ENCODE measurements at regions not wholly inside any gene's neighbourhood (a gene's known extent, or its start where the extent isn't known, plus 50 kb on each side); places are given as distances from the start of the nearest gene placed in this dataset.

DNA sequence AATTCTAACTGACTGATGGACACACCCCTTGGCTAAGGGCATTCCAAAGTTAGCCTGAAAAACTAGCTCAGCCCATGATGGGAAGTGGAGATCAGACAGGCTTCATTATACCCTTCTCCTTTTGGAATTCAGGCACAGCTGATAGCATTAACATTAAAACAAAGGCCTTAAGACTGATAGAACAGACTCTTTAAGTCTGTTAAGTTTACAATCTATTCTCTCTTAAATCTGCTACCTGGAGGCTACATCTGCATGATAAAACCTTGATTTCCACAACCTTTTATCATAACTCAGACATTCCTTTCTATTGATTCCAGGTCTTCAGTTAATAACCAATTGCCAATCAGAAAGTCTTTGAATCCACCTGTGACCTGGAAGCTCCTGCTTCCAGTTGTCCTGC lies 281.4 kb downstream of the TUSC1 start:
- in situ Hi-C loops (cut with MboI; ENCODE audit: low sequenced_read_pairs) (no loop called here), dilution Hi-C loops (cut with HindIII; ENCODE audit: low sequenced_read_pairs, unreplicated experiment) (no loop called here), intact Hi-C loops (cut with micrococcal nuclease) (no loop called here)
- Histone ChIP-seq H3K18ac (ENCODE audit: low read depth, low read length) (no peak overlapping the region), H2BK15ac (ENCODE audit: low read depth, low read length) (no peak overlapping the region), H3K27ac (ENCODE audit: insufficient read depth, low read length) (no peak overlapping the region), H2BK20ac (ENCODE audit: low read depth, low read length) (no peak overlapping the region), H3K4me2 (ENCODE audit: low read depth, low read length) (no peak overlapping the region), H2AK5ac (ENCODE audit: low read depth, low read length) (no peak overlapping the region), H3K23ac (ENCODE audit: low read depth, low read length) (no peak overlapping the region), H4K20me1 (ENCODE audit: insufficient read depth, low read length) (no peaks in the 10 kb centered on the region), H3K14ac (replicated peaks; ENCODE audit: low read depth, low read length) (no peak overlapping the region), H3K4ac (ENCODE audit: low read depth, low read length) (no peak overlapping the region), H3K9ac (ENCODE audit: low read depth, low read length) (no peak overlapping the region), H2AK9ac (replicated peaks; ENCODE audit: low read depth, low read length, poor library complexity) (no peak overlapping the region), H3K4me1 (ENCODE audit: control insufficient read depth, insufficient read depth, low read length) (no peaks in the 10 kb centered on the region), H4K8ac (ENCODE audit: low read depth in 2 of 2, low read length in 2 of 2) (no peak overlapping the region), H3K56ac (ENCODE audit: extremely low read depth, insufficient read depth, low read length) (no peak overlapping the region), H3K27me3 (ENCODE audit: control insufficient read depth, insufficient read depth, low read length) (no peaks in the 10 kb centered on the region), H3K79me1 (ENCODE audit: low read depth in 1 of 2, low read length in 2 of 2) (no peaks in the 10 kb centered on the region), H2AFZ (replicated peaks; ENCODE audit: low read length, poor library complexity) (no peak overlapping the region), H4K5ac (ENCODE audit: low read depth, low read length) (no peak overlapping the region), H2BK120ac (ENCODE audit: low read depth, low read length) (no peak overlapping the region), H3K4me3 (ENCODE audit: insufficient read depth, low read depth, low read length) (no peak overlapping the region), H4K91ac (ENCODE audit: insufficient read depth, low read depth, low read length) (no peak overlapping the region), H2BK5ac (ENCODE audit: low read depth, low read length, poor library complexity, severe bottlenecking) (no peak overlapping the region), H3K36me3 (ENCODE audit: control insufficient read depth, insufficient read depth, low read length) (no peaks in the 10 kb centered on the region), H3K9me3 (ENCODE audit: control insufficient read depth, insufficient read depth, low read length) (peaks cover 5% of the 10 kb centered on the region), H3K9me1 (ENCODE audit: insufficient read depth, low read length) (no peaks in the 10 kb centered on the region)
- no peak for TF ChIP-seq POLR2A (IDR thresholded peaks at IDR 0.05; ENCODE audit: low read depth, low read length)
- no peak for TF ChIP-seq MXI1 (IDR thresholded peaks at IDR 0.05; ENCODE audit: borderline replicate concordance, low read depth, low read length)
- no peak for TF ChIP-seq MAFK (IDR thresholded peaks at IDR 0.05; ENCODE audit: low read depth, low read length)
- TF ChIP-seq, protein P1, sequence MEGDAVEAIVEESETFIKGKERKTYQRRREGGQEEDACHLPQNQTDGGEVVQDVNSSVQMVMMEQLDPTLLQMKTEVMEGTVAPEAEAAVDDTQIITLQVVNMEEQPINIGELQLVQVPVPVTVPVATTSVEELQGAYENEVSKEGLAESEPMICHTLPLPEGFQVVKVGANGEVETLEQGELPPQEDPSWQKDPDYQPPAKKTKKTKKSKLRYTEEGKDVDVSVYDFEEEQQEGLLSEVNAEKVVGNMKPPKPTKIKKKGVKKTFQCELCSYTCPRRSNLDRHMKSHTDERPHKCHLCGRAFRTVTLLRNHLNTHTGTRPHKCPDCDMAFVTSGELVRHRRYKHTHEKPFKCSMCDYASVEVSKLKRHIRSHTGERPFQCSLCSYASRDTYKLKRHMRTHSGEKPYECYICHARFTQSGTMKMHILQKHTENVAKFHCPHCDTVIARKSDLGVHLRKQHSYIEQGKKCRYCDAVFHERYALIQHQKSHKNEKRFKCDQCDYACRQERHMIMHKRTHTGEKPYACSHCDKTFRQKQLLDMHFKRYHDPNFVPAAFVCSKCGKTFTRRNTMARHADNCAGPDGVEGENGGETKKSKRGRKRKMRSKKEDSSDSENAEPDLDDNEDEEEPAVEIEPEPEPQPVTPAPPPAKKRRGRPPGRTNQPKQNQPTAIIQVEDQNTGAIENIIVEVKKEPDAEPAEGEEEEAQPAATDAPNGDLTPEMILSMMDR (conservative IDR thresholded peaks at IDR 0.05; ENCODE audit: low read depth, low read length) = no peak
- no peak for TF ChIP-seq RCOR1 (IDR thresholded peaks at IDR 0.05; ENCODE audit: insufficient replicate concordance, low read length)
- TF ChIP-seq RFX5 (IDR thresholded peaks at IDR 0.05; ENCODE audit: low read depth, low read length) = no peak
- TF ChIP-seq RAD21 (IDR thresholded peaks at IDR 0.05; ENCODE audit: low read length) = no peak
- TF ChIP-seq CEBPB (IDR thresholded peaks at IDR 0.05; ENCODE audit: low read depth, low read length) = no peak
- TF ChIP-seq MAZ (IDR thresholded peaks at IDR 0.05; ENCODE audit: borderline replicate concordance, low read depth, low read length) = no peak
- TF ChIP-seq, protein P2, sequence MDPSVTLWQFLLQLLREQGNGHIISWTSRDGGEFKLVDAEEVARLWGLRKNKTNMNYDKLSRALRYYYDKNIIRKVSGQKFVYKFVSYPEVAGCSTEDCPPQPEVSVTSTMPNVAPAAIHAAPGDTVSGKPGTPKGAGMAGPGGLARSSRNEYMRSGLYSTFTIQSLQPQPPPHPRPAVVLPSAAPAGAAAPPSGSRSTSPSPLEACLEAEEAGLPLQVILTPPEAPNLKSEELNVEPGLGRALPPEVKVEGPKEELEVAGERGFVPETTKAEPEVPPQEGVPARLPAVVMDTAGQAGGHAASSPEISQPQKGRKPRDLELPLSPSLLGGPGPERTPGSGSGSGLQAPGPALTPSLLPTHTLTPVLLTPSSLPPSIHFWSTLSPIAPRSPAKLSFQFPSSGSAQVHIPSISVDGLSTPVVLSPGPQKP (IDR thresholded peaks at IDR 0.05; ENCODE audit: borderline replicate concordance, low read depth, low read length) = no peak
- TF ChIP-seq FOS (IDR thresholded peaks at IDR 0.05; ENCODE audit: low read depth, low read length) = no peak
- TF ChIP-seq, protein P3, sequence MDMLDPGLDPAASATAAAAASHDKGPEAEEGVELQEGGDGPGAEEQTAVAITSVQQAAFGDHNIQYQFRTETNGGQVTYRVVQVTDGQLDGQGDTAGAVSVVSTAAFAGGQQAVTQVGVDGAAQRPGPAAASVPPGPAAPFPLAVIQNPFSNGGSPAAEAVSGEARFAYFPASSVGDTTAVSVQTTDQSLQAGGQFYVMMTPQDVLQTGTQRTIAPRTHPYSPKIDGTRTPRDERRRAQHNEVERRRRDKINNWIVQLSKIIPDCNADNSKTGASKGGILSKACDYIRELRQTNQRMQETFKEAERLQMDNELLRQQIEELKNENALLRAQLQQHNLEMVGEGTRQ (IDR thresholded peaks at IDR 0.05; ENCODE audit: low read depth, low read length) = no peak
- TF ChIP-seq CHD1 (IDR thresholded peaks at IDR 0.05; ENCODE audit: low read depth, low read length) = no peak
- TF ChIP-seq SMC3 (IDR thresholded peaks at IDR 0.05; ENCODE audit: low read depth, low read length) = no peak
- TF ChIP-seq NFE2L2 (IDR thresholded peaks at IDR 0.05; ENCODE audit: low read depth, low read length) = no peak
- TF ChIP-seq BHLHE40 (IDR thresholded peaks at IDR 0.05; ENCODE audit: low read depth, low read length) = no peak
- ChIA-PET CTCF (no interaction called here), POLR2A (ENCODE audit: unreplicated experiment) (no interaction called here)
- DNase-seq = no peak
- no TSS peak for BruUV-seq (replicated peaks)
- no peak for ATAC-seq (ENCODE audit: low read depth)

All from IMR-90 (cell line).